Ovary (tissue), 7 donors: ENCODE measurements at regions not wholly inside any gene's neighbourhood (a gene's known extent, or its start where the extent isn't known, plus 50 kb on each side); places are given as distances from the start of the nearest gene placed in this dataset.
A peak's percentile ranks its signal among the peaks of the same experiment; 100 is the strongest.

ENCODE experiments used
- DNase-seq, 5 donors: peaks; one replicate each; pipeline ENCODE4 v3.0.0-alpha.2; 2019 to 2020
- H3K27ac ChIP-seq, 2 donors: fragments of 200-600 bp; one replicate each; pipeline versions ENCODE4 v1.5.1 to v1.8.0; 2019 to 2022
- H3K27me3 ChIP-seq: fragments of 200-600 bp; one replicate; pipeline ENCODE4 v1.8.0; 2022
- H3K36me3 ChIP-seq: fragments of 200-600 bp; sonication (generic); one replicate; pipeline ENCODE4 v1.5.1; 2019
- H3K4me1 ChIP-seq: one replicate; pipeline ENCODE4 v1.8.1; 2013; ENCODE audit warnings: mild to moderate bottlenecking, moderate library complexity; ENCODE audit not compliant: insufficient read depth
- H3K4me3 ChIP-seq: fragments of 200-600 bp; sonication (generic); one replicate; pipeline ENCODE4 v1.5.1; 2017
- H3K9me3 ChIP-seq, 2 donors: fragments of 200-600 bp in 1 of 2; sonication (generic) in 1 of 2; one replicate each; pipeline versions ENCODE4 v1.5.1 to v1.8.1; 2013 to 2019; ENCODE audit warnings: mild to moderate bottlenecking in 1 of 2, moderate library complexity in 1 of 2
- EP300 ChIP-seq: sonication (generic); formaldehyde crosslinking; IDR thresholded peaks from one replicate; pipeline ENCODE4 v1.6.1; 2017; ENCODE audit warnings: antibody characterized with exemption
- POLR2A ChIP-seq: fragments of 450-650 bp; IDR thresholded peaks from one replicate; pipeline ENCODE4 v1.6.1; 2017; ENCODE audit warnings: antibody characterized with exemption, mild to moderate bottlenecking, moderate library complexity
- WGBS, 3 donors: extraction: QIAGEN DNeasy Blood & Tissue Kit in 1 of 3; methylation state at CpG; one replicate each; pipeline versions ENCODE4 v1.1.5 to v1.1.7; 2013 to 2017; 5-methylcytosine and 5-hydroxymethylcytosine counted together
- intact Hi-C, 4 donors: fragments of 100-400 bp; cut with DNase I; formaldehyde crosslinking; loops; one replicate each; pipeline versions ENCODE4 v1.11.0 to v1.15.1; 2022 to 2023
- TF ChIP-seq, protein P1 (sequence below), 3 donors: fragments of 450-650 bp in 2 of 3; fragments of 200-600 bp in 1 of 3; IDR thresholded peaks; one replicate each; pipeline versions ENCODE4 v1.5.1 to v1.8.0; 2016 to 2022; ENCODE audit warnings: antibody characterized with exemption in 3 of 3, mild to moderate bottlenecking in 1 of 3
- donor health status: DM: no; HTN: no; CAD: no; lungs with moderate emphysema.
- donor health status: DM: no; HTN: no; CAD: no.
- donor health status: Bipolar disorder and iron deficiency.
- donor health status: DM: no; HTN: no; CAD: no.
- donor health status: DM: yes; HTN: yes; CAD: no.

DNA sequence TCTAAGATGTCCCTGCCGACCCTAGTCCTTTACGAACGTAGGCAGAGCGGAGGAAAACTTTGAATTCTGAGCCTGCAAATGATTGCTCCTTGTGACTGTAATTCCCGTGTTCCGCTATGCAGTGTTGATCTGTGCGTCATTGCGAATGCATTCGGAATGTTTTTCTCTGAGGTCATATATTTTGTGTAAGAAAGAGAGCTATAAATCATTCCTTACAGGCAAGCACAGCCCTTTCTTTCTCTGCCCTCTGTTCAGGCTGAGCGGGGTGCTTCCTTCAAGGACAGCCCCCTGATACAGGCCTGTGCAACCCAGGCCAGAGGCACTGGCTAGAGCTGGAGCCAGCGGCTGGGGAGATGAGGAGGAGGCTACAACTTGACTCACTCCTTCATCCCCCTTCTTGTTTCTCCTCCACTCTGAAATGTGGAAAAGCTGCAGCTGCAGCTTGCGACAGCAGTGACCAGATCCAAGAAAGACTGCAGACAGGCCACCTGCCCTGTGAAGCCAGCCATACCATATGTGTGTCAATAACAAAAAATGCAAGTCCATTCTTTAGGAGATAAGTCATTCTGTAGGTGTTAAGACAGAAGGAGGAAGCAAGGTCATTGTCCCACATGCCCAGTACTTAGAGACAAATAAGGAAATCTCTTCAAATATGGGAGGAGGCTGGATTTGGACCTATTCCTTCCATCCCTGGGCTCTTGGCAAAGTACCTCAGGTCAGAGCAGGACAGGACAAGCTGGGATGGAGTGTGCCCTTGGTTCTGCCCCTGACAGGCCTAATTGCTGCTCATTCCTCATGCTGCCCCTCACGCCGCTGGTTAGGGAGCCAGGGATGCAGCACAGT, 345.7 kb upstream of the WWC1 start:
- intact Hi-C loops = no loop called here
- peak in 3 of 5 donors; percentile 19 to 39 (median 34) for DNase-seq

DNA sequence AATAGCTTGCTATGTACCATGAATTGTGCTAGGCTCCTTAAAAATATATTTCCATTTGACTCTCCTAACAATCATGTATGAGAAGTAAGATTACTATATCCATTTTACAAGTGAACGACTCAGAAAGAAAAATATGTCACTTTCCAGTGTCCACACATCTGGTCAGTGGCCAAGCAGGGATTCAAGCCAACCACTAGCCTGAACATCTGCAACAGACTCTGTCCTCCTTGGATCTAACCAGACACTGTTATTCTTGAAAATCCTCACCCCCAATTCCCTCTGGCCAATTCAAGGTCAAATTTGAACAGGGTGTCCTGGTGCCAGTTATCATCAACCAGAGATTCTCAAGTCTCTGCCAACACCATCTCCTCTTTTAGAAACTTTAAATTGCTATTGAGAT, 344.1 kb upstream of the WWC1 start:
- no peak for DNase-seq
- WGBS, 3 donors = 6 to 17% (median 11%) methylated on average over 1 of the region's 1 CpG
- Histone ChIP-seq H3K36me3 (no peaks in the 10 kb centered on the region), H3K27me3 (no peaks in the 10 kb centered on the region), H3K27ac (no peak overlapping the region), H3K4me3 (no peak overlapping the region), H3K9me3 (no peaks in the 10 kb centered on the region), H3K4me1 (peaks cover 22% of the 10 kb centered on the region)
- intact Hi-C loops = no loop called here
- no peak for TF ChIP-seq POLR2A
- TF ChIP-seq EP300 = no peak
- TF ChIP-seq, protein P1, sequence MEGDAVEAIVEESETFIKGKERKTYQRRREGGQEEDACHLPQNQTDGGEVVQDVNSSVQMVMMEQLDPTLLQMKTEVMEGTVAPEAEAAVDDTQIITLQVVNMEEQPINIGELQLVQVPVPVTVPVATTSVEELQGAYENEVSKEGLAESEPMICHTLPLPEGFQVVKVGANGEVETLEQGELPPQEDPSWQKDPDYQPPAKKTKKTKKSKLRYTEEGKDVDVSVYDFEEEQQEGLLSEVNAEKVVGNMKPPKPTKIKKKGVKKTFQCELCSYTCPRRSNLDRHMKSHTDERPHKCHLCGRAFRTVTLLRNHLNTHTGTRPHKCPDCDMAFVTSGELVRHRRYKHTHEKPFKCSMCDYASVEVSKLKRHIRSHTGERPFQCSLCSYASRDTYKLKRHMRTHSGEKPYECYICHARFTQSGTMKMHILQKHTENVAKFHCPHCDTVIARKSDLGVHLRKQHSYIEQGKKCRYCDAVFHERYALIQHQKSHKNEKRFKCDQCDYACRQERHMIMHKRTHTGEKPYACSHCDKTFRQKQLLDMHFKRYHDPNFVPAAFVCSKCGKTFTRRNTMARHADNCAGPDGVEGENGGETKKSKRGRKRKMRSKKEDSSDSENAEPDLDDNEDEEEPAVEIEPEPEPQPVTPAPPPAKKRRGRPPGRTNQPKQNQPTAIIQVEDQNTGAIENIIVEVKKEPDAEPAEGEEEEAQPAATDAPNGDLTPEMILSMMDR (IDR thresholded peaks at IDR 0.05) = no peak

More for the DNA sequence above, 345.7 kb upstream of the WWC1 start:
- Histone ChIP-seq H3K4me3 (no peak overlapping the region), H3K27ac (no peak overlapping the region), H3K9me3 (no peaks in the 10 kb centered on the region), H3K36me3 (no peaks in the 10 kb centered on the region), H3K4me1 (peaks cover 20% of the 10 kb centered on the region), H3K27me3 (no peaks in the 10 kb centered on the region)
- TF ChIP-seq EP300 (no peak), POLR2A (no peak)
- TF ChIP-seq, protein P1 (IDR thresholded peaks at IDR 0.05) = no peak
- WGBS, 3 donors = 36 to 40% (median 38%) methylated on average over 14 of the region's 14 CpGs

DNA sequence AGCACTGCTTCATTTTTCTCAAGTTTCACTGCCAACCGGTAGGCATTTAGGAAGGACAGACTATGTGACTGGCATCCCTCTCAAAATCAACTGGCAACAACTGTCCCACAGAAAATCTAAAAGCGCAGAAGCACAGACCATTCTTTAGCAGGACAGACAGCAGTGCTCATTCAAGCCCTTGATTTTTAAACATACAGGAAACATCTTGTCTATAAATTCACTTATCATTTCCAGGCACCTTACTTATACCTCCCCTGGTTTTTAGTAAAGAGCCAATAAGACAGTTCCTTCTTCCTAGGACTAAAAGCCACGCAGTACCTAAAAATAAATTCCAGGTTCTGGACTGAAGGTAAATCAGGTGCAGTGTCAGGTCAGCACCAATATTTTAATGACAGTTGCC, 343.2 kb upstream of the WWC1 start:
- H3K36me3 ChIP-seq = no peaks in the 10 kb centered on the region
- H3K27ac ChIP-seq = no peak overlapping the region
- H3K4me3 ChIP-seq = no peak overlapping the region
- DNase-seq = no peak
- TF ChIP-seq POLR2A = no peak
- no peak for TF ChIP-seq EP300
- TF ChIP-seq, protein P1 (IDR thresholded peaks at IDR 0.05) = no peak
- peaks cover 22% of the 10 kb centered on the region for H3K4me1 ChIP-seq
- 84 to 90% (median 86%) methylated on average over 3 of the region's 3 CpGs for WGBS, 3 donors
- H3K27me3 ChIP-seq = no peaks in the 10 kb centered on the region
- H3K9me3 ChIP-seq = no peaks in the 10 kb centered on the region
- intact Hi-C loops = no loop called here

DNA sequence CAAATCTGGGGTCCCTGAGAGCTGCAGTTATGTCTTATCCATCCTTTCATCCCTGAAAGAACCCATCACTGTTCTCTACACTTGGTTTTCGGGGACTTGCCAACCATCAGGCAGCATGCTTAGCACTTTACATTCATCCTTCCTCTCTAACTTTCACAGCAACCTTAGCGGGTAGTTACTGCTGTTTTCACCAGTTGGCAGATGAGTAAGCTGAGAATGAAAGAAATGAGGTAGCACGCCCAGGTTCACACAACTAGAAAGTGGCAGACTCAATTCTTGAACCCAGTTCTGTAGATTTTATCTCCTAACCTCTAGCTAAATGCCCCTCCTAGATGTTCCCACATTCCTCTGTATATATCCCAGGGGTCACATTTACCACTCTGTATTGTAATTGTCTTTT, 342.0 kb upstream of the WWC1 start:
- Histone ChIP-seq H3K4me1 (peaks cover 18% of the 10 kb centered on the region), H3K9me3 (no peaks in the 10 kb centered on the region), H3K27me3 (no peaks in the 10 kb centered on the region), H3K4me3 (no peak overlapping the region), H3K27ac (no peak overlapping the region), H3K36me3 (no peaks in the 10 kb centered on the region)
- no peak for DNase-seq
- intact Hi-C loops = no loop called here
- WGBS, 3 donors = 92 to 97% (median 97%) methylated on average over 3 of the region's 3 CpGs
- TF ChIP-seq POLR2A = no peak
- TF ChIP-seq, protein P1 (IDR thresholded peaks at IDR 0.05) = no peak
- TF ChIP-seq EP300 = no peak
